HG03175 (cell line): ENCODE measurements at regions not wholly inside any gene's neighbourhood (a gene's known extent, or its start where the extent isn't known, plus 50 kb on each side); places are given as distances from the start of the nearest gene placed in this dataset.

Source experiments
- ATAC-seq: cut with Tn5 transposase; IDR thresholded peaks from one replicate; pipeline ENCODE4 v1.9.1; 2021; ENCODE audit warnings: mild to moderate bottlenecking, moderate library complexity; ENCODE audit not compliant: unreplicated experiment

- ATAC-seq = no peak
These were observed 1223.2 kb upstream of the SLC10A2 start for GRCh38 chr13:104289400-104289799.

DNA sequence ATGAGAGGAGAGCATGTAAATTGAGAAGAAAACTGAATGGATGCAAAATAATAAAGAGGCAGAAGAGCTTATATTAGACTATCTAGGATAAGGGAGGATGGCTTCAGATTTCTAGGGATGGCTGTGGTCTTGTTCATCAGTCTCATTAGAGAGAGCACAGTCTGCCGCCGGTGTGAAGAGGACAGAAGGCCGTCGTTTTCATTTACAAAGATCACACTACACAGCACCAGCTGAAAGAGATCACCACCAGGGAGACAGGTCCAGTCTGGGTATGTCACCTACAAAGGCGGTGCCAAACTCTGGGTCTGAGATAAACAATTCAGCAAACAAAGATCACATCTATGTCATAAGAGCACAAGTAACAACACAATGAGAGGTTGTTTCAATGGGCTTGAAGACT lies 1222.3 kb upstream of the SLC10A2 start:
- ATAC-seq = no peak

DNA sequence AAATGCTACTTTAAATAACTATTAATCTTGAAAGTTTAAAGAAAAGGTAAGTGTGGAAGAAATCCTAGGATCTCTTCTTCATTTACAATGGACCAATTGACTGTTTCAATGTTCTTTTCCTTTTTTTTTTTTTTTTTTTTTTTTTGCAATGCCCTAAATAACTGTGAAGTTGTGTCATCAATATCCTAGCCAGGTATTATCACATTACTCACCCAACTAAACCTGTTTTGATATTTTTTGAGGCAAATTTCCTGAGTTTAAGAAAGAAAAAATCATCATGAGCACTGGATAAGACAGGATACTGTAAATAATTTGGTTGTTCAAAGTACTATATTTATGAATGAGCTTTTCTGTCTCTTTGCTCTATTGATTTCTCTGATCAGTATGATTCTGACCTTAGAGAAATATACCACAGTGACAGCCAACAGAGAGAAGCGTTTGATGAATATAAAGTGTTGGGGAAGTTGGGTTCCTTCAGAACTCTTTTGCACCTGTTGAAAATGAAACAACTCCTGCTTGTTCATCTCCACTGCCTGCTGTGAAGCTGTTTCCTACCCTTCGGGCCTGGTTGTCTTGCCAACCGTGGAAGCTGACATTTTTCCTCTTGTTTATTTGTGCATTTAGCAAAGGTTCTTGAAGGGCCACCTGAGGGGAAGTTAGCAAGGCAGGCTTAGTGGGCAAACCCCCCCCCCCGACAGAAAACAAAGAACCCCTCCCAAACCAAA lies 1220.5 kb upstream of the SLC10A2 start:
- no peak for ATAC-seq

- ATAC-seq = no peak
These were observed 1215.7 kb upstream of the SLC10A2 start for GRCh38 chr13:104281910-104282309.

DNA sequence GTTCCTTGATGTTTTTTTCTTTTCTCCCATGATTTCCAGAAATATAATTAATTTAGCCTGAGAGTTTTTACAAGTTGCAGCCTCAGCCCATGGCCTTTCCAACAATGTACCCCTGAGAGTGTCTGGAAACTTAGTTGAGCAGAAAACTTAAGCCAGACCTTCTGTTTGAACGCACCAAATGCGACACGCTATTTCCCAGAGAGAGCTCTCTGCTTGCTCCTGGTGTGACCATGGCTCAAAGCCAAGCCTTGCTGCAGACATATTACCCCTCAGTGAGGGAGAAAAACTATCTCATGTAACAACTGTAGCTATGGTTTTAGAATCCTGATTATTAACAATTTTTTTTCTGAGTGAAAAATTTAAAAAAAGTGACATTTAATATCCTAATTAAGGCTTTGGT lies 1204.5 kb upstream of the SLC10A2 start:
- no peak for ATAC-seq

- no peak for ATAC-seq
These were observed 1201.1 kb upstream of the SLC10A2 start for GRCh38 chr13:104267206-104267811.

- no peak for ATAC-seq
These were observed 1190.5 kb upstream of the SLC10A2 start for GRCh38 chr13:104256701-104257100.

DNA sequence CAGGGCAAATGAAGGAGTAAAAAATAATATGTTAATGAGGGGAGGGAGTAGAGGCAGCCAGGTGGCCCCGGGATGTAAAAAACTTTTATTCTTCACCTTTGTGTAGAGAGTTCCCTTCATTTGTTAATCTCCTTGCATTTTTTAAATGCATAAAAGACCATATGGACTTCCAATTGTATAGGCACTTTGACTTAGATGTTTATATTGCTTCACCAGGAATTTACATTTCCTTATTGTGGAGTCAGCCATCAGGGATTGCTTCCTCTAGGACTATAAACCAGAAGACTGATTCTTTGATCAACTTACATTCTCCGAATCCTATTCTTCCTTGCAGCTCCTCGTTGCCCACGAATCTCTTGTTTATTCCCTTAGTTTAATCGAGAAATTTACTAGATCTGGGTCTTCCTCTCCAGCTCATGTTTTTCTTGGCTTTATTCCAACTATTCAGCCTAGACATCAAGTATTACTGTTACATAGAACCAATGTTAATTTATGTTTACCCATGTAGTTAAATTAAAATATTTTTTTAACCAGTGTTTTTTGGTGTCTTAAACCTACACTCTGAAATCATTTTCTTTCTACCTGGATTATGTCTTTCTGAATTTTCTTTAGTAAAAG lies 1187.0 kb upstream of the SLC10A2 start:
- ATAC-seq = no peak

GRCh38 chr13:104251931-104252330 lies 1185.7 kb upstream of the SLC10A2 start:
- no peak for ATAC-seq

GRCh38 chr13:104246955-104247354 lies 1180.7 kb upstream of the SLC10A2 start:
- ATAC-seq = no peak

- no peak for ATAC-seq
These were observed 1140.3 kb upstream of the SLC10A2 start for GRCh38 chr13:104206450-104207044.

GRCh38 chr13:104204177-104204576 lies 1138.0 kb upstream of the SLC10A2 start:
- ATAC-seq = no peak

DNA sequence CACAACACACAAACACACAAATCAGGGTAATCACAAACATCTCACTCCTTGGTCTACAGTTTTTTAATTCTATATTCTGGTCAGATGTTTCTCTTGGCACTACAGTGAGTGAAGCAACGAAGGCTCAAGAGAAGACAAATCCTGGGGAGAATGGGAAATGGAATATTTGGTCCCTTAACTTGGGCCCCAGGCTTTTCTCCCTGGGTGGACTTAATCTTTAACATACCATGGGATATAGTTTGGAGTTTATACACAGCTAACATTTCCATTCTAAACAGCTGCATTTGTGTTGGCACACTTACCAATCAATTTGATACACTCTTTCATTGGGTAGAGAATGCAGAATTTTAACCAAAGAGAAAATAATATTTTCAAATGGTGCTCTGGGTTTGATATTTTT lies 1132.6 kb upstream of the SLC10A2 start:
- ATAC-seq = no peak

- no peak for ATAC-seq
These were observed 1130.4 kb upstream of the SLC10A2 start for GRCh38 chr13:104196611-104197010.

GRCh38 chr13:104181526-104182231 lies 1115.5 kb upstream of the SLC10A2 start:
- no peak for ATAC-seq

DNA sequence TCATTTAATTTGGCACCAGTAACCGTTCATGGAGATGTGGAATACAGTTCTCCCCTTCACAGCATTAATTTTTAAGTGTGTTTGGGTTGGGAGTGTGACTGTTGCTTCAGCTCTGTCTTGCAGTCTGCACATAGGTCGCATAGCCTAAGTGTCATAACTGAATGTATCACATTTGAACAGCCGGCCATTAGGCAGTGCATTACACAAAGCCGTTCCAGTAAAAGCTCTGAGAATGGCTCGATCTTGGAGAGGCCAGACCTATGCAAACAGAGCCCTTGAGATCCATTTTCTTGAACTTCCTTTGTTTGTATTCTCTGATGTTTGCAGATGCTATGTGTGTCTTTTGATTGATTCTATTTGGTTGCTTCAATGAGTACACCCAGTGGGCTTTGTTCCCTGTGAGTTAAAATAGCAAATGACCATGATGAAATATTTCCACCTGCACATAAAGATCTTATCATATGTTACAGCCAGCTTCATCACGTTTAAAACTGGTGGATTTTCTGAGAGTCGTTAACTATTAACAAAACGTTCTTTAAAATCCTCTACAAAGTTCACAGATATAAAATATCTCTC lies 1104.9 kb upstream of the SLC10A2 start:
- ATAC-seq = no peak

DNA sequence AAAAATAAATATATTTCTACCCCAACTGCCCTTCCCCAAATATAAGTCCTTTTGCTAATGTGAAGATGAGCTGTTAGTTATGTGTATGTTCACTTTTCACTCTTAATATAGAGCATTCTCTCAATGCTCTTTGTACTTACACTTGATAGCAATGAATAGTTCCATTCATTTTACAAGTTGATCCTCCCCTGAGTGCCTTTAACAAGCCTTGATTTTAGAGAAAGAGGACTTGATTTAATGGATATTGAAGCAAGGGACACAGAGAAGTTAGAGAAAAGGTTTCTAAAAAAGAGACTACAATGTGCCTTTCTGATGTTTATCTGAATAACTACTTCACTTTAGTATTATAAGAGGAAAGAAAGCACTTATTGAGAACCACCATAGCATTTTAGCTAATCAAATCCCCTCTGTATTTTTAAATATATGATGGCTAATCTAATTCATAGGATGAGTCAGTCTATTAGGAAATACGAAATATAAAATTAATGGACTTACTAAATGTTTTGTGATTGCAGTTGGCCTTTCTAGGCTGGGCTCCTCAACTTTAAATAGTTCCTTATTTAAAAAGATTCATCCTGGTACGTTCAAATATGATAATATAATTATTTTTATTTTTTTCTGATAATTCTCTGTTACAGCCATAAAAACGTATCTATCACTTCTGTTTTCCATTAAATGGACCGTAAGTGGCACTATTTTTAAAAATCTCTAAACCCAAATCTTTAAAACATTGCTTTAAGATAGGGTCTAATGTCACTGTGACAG lies 1097.8 kb upstream of the SLC10A2 start:
- no peak for ATAC-seq

GRCh38 chr13:104160536-104160935 lies 1094.3 kb upstream of the SLC10A2 start:
- ATAC-seq = no peak

DNA sequence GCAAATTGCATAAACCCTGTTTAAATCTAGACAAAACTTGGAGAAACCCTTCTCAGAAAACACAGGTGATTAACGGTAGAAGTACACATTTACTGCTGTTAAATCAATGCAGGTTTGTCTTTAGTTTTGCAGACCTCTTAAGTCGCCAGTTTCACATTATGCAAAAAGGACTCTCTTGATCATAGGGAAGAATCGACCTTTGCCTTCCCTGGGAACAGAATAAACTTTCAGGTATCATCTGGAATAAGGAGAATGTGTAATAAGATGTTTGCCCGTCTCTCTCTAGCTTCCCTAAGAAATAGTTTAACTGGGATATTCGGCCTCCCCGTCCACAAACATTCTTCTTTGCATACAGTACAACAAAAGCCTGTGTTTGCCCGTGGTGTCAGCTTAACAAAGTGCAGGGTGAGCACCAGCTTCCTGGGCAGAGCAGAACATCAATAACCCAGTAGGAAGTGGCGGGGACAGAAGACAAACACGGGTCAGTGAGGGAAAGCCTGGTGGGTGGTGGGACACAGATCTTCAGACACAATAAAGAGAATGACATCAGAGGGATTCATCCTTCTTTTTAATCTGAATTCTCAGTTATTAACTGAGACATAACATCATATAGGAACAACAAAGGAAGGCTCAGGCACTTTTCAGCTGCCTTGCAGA lies 1077.7 kb upstream of the SLC10A2 start:
- ATAC-seq = no peak

GRCh38 chr13:104140552-104140951 lies 1074.3 kb upstream of the SLC10A2 start:
- no peak for ATAC-seq
